Ishikawa (cell line): ENCODE measurements at regions not wholly inside any gene's neighbourhood (a gene's known extent, or its start where the extent isn't known, plus 50 kb on each side); places are given as distances from the start of the nearest gene placed in this dataset.

Experiments used
- RAD21 ChIP-seq: IDR thresholded peaks from 2 replicates; pipeline ENCODE4 v1.6.1; 2012; ENCODE audit warnings: low read depth
- TAF1 ChIP-seq: IDR thresholded peaks from 2 replicates; pipeline ENCODE4 v1.6.1; 2012; ENCODE audit warnings: low read depth, mild to moderate bottlenecking

GRCh38 chr9:32334112-32334511 lies 50.3 kb upstream of the ACO1 start:
- no peak for TF ChIP-seq RAD21
- TF ChIP-seq TAF1: no peak
